ENCODE measurements at regions not wholly inside any gene's neighbourhood (a gene's known extent, or its start where the extent isn't known, plus 50 kb on each side); places are given as distances from the start of the nearest gene placed in this dataset.

- H3K4me2 ChIP-seq, result no peak overlapping the region
- no peaks in the 10 kb centered on the region for H4K20me1 ChIP-seq
- no peaks in the 10 kb centered on the region for H3K9me3 ChIP-seq
- no peaks in the 10 kb centered on the region for H3K27me3 ChIP-seq
- H3K27ac ChIP-seq, result no peak overlapping the region
- no peak overlapping the region for H3K9ac ChIP-seq
- no peaks in the 10 kb centered on the region for H3K4me1 ChIP-seq
- TF ChIP-seq Cebpa-rat (IDR thresholded peaks at IDR 0.05), result no peak
- no peaks in the 10 kb centered on the region for H3K36me3 ChIP-seq
- H3K4me3 ChIP-seq, result no peak overlapping the region
These were observed 315.5 kb upstream of the OR4E1 start for GRCh38 chr14:21989090-21989489.

GRCh38 chr14:21988413-21988812, 314.8 kb upstream of the OR4E1 start:
- Histone ChIP-seq H3K9me3 (no peaks in the 10 kb centered on the region), H3K4me2 (no peak overlapping the region), H3K27ac (no peak overlapping the region), H3K36me3 (no peaks in the 10 kb centered on the region), H3K9ac (no peak overlapping the region), H3K4me3 (no peak overlapping the region), H3K27me3 (no peaks in the 10 kb centered on the region), H4K20me1 (no peaks in the 10 kb centered on the region), H3K4me1 (no peaks in the 10 kb centered on the region)
- no peak for TF ChIP-seq Cebpa-rat (IDR thresholded peaks at IDR 0.05)

GRCh38 chr14:21987937-21988336, 314.3 kb upstream of the OR4E1 start:
- no peak overlapping the region for H3K4me3 ChIP-seq
- no peaks in the 10 kb centered on the region for H3K27me3 ChIP-seq
- no peaks in the 10 kb centered on the region for H3K4me1 ChIP-seq
- no peaks in the 10 kb centered on the region for H4K20me1 ChIP-seq
- H3K9me3 ChIP-seq, result no peaks in the 10 kb centered on the region
- TF ChIP-seq Cebpa-rat (IDR thresholded peaks at IDR 0.05), result no peak
- no peak overlapping the region for H3K4me2 ChIP-seq
- H3K9ac ChIP-seq, result no peak overlapping the region
- H3K36me3 ChIP-seq, result no peaks in the 10 kb centered on the region
- H3K27ac ChIP-seq, result no peak overlapping the region

- H3K4me3 ChIP-seq, result no peak overlapping the region
- H4K20me1 ChIP-seq, result no peaks in the 10 kb centered on the region
These were observed 311.5 kb upstream of the OR4E1 start for GRCh38 chr14:21985081-21985480.

GRCh38 chr14:21978999-21979314, 305.3 kb upstream of the OR4E1 start:
- Histone ChIP-seq H3K4me2 (peak overlapping the region; percentile 57), H4K20me1 (no peaks in the 10 kb centered on the region), H3K36me3 (no peaks in the 10 kb centered on the region), H3K4me3 (no peak overlapping the region), H3K9me3 (no peaks in the 10 kb centered on the region), H3K27ac (no peak overlapping the region), H3K4me1 (peaks cover 14% of the 10 kb centered on the region), H3K9ac (no peak overlapping the region), H3K27me3 (no peaks in the 10 kb centered on the region)
- TF ChIP-seq Cebpa-rat (IDR thresholded peaks at IDR 0.05), result no peak

More at GRCh38 chr14:21985081-21985480, 311.5 kb upstream of the OR4E1 start:
- Histone ChIP-seq H3K36me3 (no peaks in the 10 kb centered on the region), H3K9me3 (no peaks in the 10 kb centered on the region), H3K4me1 (no peaks in the 10 kb centered on the region), H3K27me3 (no peaks in the 10 kb centered on the region), H3K27ac (no peak overlapping the region), H3K4me2 (no peak overlapping the region), H3K9ac (no peak overlapping the region)
- TF ChIP-seq Cebpa-rat (IDR thresholded peaks at IDR 0.05), result no peak

- Histone ChIP-seq H4K20me1 (no peaks in the 10 kb centered on the region), H3K27me3 (no peaks in the 10 kb centered on the region), H3K9me3 (no peaks in the 10 kb centered on the region), H3K27ac (no peak overlapping the region), H3K36me3 (no peaks in the 10 kb centered on the region), H3K4me1 (peaks cover 14% of the 10 kb centered on the region), H3K4me2 (peak overlapping the region; percentile 57), H3K9ac (no peak overlapping the region), H3K4me3 (no peak overlapping the region)
- no peak for TF ChIP-seq Cebpa-rat (IDR thresholded peaks at IDR 0.05)
These were observed 304.8 kb upstream of the OR4E1 start for GRCh38 chr14:21978184-21978998.

GRCh38 chr14:21974741-21975140, 301.1 kb upstream of the OR4E1 start:
- H3K9me3 ChIP-seq, result no peaks in the 10 kb centered on the region
- no peak for TF ChIP-seq Cebpa-rat (IDR thresholded peaks at IDR 0.05)
- no peak overlapping the region for H3K4me3 ChIP-seq
- H4K20me1 ChIP-seq, result no peaks in the 10 kb centered on the region
- no peak overlapping the region for H3K9ac ChIP-seq
- no peak overlapping the region for H3K4me2 ChIP-seq
- H3K27ac ChIP-seq, result no peak overlapping the region
- H3K27me3 ChIP-seq, result no peaks in the 10 kb centered on the region
- H3K36me3 ChIP-seq, result no peaks in the 10 kb centered on the region
- peaks cover 14% of the 10 kb centered on the region for H3K4me1 ChIP-seq

- H3K4me3 ChIP-seq, result no peak overlapping the region
- no peak overlapping the region for H3K27ac ChIP-seq
- no peak overlapping the region for H3K9ac ChIP-seq
- no peak overlapping the region for H3K4me2 ChIP-seq
- no peaks in the 10 kb centered on the region for H3K36me3 ChIP-seq
- TF ChIP-seq Cebpa-rat (IDR thresholded peaks at IDR 0.05), result no peak
- no peaks in the 10 kb centered on the region for H3K27me3 ChIP-seq
- H3K9me3 ChIP-seq, result no peaks in the 10 kb centered on the region
- no peaks in the 10 kb centered on the region for H3K4me1 ChIP-seq
- no peaks in the 10 kb centered on the region for H4K20me1 ChIP-seq
These were observed 291.4 kb upstream of the OR4E1 start for GRCh38 chr14:21965042-21965441.

GRCh38 chr14:21964180-21964579, 290.6 kb upstream of the OR4E1 start:
- H3K27me3 ChIP-seq, result no peaks in the 10 kb centered on the region
- H3K36me3 ChIP-seq, result no peaks in the 10 kb centered on the region
- H4K20me1 ChIP-seq, result no peaks in the 10 kb centered on the region
- no peak overlapping the region for H3K27ac ChIP-seq
- no peak overlapping the region for H3K9ac ChIP-seq
- H3K4me3 ChIP-seq, result no peak overlapping the region
- H3K9me3 ChIP-seq, result no peaks in the 10 kb centered on the region
- no peaks in the 10 kb centered on the region for H3K4me1 ChIP-seq
- H3K4me2 ChIP-seq, result no peak overlapping the region
- TF ChIP-seq Cebpa-rat (IDR thresholded peaks at IDR 0.05), result no peak

- Histone ChIP-seq H3K4me2 (no peak overlapping the region), H4K20me1 (no peaks in the 10 kb centered on the region), H3K4me3 (no peak overlapping the region), H3K4me1 (no peaks in the 10 kb centered on the region), H3K36me3 (no peaks in the 10 kb centered on the region), H3K9ac (no peak overlapping the region), H3K27ac (no peak overlapping the region), H3K9me3 (peaks cover 11% of the 10 kb centered on the region; the same call in 1 of the 2 replicates), H3K27me3 (no peaks in the 10 kb centered on the region)
- TF ChIP-seq Cebpa-rat (IDR thresholded peaks at IDR 0.05), result no peak
These were observed 287.0 kb upstream of the OR4E1 start for GRCh38 chr14:21960636-21961035.

- TF ChIP-seq Cebpa-rat (IDR thresholded peaks at IDR 0.05), result no peak
- H3K9ac ChIP-seq, result no peak overlapping the region
- H3K4me1 ChIP-seq, result no peaks in the 10 kb centered on the region
- no peaks in the 10 kb centered on the region for H3K27me3 ChIP-seq
- no peak overlapping the region for H3K4me3 ChIP-seq
- no peaks in the 10 kb centered on the region for H3K36me3 ChIP-seq
- H3K27ac ChIP-seq, result no peak overlapping the region
- no peaks in the 10 kb centered on the region for H3K9me3 ChIP-seq
- no peak overlapping the region for H3K4me2 ChIP-seq
- H4K20me1 ChIP-seq, result no peaks in the 10 kb centered on the region
These were observed 268.3 kb upstream of the OR4E1 start for GRCh38 chr14:21941885-21942284.

Measured in BLaER1 (cell line).